GM18907 (cell line): ENCODE measurements at regions not wholly inside any gene's neighbourhood (a gene's known extent, or its start where the extent isn't known, plus 50 kb on each side); places are given as distances from the start of the nearest gene placed in this dataset.

ENCODE experiments used
- ATAC-seq: cut with Tn5 transposase; IDR thresholded peaks from one replicate; pipeline ENCODE4 v1.9.1; 2021; ENCODE audit warnings: mild to moderate bottlenecking, moderate library complexity; ENCODE audit not compliant: unreplicated experiment

DNA sequence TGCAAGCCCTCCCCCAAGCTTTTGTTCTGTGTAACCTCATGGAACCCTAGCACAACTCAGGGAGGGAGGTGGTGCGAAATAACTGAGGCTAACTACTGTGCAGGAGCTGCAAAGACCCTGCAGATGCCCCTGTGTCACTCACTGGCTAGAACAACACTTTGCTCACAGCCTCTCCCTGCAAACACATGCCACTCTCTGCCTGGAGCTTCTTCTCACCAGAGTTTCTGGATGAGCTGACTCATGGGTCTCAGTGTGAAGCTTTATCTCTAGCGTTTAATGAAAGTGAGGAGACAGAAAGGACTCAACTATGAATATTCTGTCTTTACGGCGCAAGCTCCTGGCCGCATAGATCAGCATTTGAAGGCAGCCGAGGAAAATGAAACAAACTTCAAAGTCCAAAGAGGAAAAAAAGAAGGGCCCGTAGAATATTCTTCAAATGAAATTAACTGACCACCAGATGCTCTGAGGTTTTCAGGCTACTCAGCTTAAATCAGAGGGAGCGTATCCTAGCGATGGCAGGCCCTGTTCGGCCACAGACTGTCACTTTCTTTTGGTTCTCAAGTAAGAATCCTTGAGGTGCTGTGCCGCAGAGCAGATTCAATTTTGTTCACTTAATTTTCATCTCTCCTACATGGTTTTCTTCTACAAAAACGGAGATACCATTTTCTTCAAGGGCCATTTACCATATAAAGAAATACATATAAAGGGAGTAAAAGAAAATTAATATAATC is 77.7 kb upstream of the TAS2R1 start:
- ATAC-seq, result no peak

DNA sequence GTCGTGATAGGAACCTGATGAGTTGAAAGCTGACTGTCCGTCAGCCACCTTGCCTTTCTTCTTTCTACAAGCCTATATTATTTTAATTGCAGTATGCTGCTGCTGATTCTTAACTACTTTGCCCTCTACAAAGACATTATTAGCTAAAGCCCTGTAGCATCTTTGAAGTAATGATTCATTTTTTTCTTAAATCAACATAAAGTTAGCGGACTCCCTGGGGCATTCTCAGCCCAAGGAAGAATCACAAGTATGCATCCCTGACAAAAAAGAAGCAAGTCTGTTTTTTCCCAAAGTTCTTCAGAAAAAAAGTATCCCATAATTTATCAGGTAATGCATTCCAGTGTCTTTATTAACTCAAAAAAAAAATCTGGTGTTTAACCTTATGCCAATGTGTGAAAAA is 69.5 kb upstream of the TAS2R1 start:
- ATAC-seq, result no peak

DNA sequence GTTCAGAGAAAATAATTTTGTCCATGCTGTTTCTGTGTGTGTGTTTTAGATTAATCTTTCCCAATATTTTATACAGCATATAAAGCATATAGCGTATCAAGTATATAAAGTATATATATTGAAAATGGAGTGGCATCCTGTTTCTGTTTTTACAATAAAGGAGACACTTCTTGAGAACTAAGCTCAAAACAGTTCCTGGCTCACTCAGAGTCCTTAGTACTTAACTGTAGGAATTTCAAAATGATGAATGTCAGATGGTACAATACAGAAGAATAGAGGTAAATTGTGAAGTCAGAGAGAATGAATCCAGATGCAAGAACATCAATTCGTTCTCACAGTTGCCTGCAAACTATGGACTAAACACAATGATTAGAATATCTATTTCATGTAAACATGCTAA is 68.7 kb upstream of the TAS2R1 start:
- no peak for ATAC-seq

DNA sequence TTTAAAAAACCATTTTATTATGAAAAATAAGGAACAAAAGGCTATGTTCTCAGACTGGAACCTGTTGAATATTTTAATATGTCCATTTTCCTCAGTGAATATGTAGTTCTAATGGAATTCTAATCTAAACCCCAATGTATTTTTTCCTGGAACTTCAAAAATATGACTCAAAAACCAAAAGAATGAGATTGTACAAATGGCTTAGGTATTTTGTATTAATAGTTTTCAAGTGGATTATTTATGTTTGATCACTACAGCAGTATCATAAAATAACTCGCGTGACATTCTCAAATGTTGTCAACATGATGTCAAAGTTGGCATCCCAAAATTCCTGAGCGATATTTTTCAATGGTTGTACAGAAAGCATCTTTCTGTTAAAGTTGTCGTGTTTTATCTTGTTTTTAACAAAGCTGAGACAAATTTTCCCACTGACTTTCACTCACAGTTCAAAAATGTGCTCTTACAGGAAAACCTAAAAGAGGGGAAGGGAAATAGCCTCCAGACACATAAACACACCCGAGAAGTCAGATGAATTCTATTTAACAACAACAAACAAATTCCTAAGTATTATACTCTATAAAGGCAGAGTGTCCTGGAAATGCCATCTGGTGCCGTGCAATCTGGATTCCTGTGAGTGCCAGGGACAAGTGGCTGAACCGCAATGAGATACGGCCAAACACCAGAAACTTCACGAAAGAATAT is 68.1 kb upstream of the TAS2R1 start:
- no peak for ATAC-seq

DNA sequence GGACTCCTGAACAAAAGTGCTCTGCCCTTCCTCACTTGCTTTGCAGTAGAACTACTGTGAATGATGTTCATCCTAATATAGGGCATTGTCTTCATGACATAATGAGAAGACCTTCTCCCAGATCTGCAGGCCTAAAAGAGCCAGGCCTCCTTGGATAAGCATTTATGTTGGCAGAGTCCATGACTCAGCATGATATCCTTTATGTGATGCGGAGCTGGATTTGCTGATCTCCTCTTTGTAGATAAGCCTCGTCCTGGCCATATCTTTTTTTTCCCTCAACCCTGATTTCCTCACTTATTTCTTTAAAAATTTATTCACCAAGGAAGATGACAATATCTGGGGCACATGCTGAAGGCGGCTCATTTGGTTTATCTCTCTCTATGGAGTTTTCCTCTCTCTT is 62.4 kb upstream of the TAS2R1 start:
- ATAC-seq, result no peak

DNA sequence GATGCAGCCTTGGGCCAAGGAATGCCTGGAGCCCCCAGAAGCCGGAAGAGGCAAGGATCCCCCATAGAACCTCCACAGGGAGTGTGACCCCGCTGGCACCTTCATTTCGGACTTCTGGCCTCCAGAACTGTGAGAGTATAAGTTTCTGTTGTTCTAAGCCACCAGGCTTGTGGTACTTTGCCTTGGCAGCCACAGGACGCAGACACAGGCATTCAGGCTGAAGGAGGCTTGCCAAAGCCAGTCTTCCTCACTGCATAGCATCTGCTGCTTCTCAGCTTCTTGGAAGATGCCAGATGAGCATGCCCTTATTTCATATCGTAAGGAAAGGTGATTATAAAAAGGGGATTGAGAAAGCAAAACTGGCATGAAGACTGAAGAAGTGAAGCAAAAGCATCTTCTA is 61.1 kb upstream of the TAS2R1 start:
- ATAC-seq, result no peak

DNA sequence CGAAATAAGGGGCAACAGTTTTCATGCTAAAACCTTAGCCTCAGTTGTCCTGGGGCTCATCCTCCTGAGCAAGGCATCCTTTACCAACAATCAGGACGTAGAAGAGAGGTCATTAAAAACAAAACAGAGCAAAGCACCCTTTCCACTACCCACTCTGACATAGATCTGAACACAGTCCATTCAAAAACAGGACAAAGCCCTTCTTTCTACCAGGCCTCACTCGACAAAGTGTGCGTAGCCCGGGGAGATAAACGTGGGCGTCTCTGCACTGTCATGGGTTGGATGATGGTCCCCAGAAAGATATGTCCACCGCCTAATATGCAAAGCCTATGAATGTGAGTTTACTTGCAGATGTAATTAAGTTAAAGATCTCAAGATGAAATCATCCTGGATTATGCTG is 60.6 kb upstream of the TAS2R1 start:
- no peak for ATAC-seq

DNA sequence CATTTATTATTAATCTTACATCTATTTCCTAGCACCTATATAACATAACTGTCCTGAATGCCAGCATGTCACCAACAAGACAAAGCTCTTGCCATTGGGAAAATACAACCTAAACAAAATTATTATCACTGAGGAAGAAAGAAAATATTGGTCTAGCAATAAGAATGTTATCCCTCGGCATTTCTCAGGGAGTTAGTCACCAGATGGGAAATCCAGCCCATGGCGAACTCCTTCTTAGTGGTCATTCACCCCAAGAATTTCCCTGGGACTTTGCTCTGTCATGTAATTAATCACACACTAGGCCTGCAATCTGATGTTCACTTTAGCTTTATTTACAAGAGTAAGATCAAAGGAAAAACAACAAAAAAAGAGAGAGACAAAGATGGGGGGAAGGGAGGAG is 56.1 kb upstream of the TAS2R1 start:
- ATAC-seq, result no peak

DNA sequence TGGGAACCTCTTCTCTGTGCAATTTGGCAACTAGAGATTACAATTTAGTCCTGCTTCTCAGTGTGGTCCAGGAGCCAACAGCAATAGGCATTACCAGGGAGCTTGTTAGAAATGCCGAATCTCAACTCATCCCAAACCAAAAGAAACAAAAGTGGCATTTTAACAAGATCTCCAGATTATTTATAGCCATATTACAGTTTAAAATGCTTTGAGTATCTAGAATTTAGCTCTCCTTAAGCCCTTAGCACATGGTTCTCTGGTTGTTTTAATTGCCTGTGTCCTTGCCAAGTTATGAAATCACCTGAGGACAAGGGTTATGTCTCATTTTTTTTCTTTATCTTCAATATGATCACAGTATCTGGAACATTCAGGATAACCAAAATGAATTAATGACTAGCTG is 51.6 kb upstream of the TAS2R1 start:
- no peak for ATAC-seq
